ENCODE measurements at regions not wholly inside any gene's neighbourhood (a gene's known extent, or its start where the extent isn't known, plus 50 kb on each side); places are given as distances from the start of the nearest gene placed in this dataset.

- intact Hi-C loops (cut with micrococcal nuclease), result no loop called here
- no peak overlapping the region for H3K4me3 Mint-ChIP-seq
- H3K9me3 Mint-ChIP-seq, result no peaks in the 10 kb centered on the region
- no peaks in the 10 kb centered on the region for H3K36me3 Mint-ChIP-seq (ENCODE audit: low read depth)
- no peak overlapping the region for H3K27ac Mint-ChIP-seq
- no peaks in the 10 kb centered on the region for H3K27me3 Mint-ChIP-seq (ENCODE audit: insufficient read depth)
- H3K4me1 Mint-ChIP-seq (ENCODE audit: low read depth), result peaks cover 9% of the 10 kb centered on the region
- DNase-seq (ENCODE audit: low spot score), result no peak
These were observed 122.5 kb upstream of the HAAO start for GRCh38 chr2:42914860-42915259.

GRCh38 chr2:42914314-42914713 is 121.9 kb upstream of the HAAO start:
- intact Hi-C loops (cut with micrococcal nuclease), result no loop called here
- Mint-ChIP-seq H3K9me3 (no peaks in the 10 kb centered on the region), H3K36me3 (ENCODE audit: low read depth) (no peaks in the 10 kb centered on the region), H3K27ac (no peak overlapping the region), H3K27me3 (ENCODE audit: insufficient read depth) (no peaks in the 10 kb centered on the region), H3K4me3 (no peak overlapping the region), H3K4me1 (ENCODE audit: low read depth) (peaks cover 9% of the 10 kb centered on the region)
- no peak for DNase-seq (ENCODE audit: low spot score)

GRCh38 chr2:42913280-42913878 is 121.0 kb upstream of the HAAO start:
- DNase-seq (ENCODE audit: low spot score), result no peak
- H3K27ac Mint-ChIP-seq, result no peak overlapping the region
- H3K27me3 Mint-ChIP-seq (ENCODE audit: insufficient read depth), result no peaks in the 10 kb centered on the region
- no peak overlapping the region for H3K4me3 Mint-ChIP-seq
- intact Hi-C loops (cut with micrococcal nuclease), result no loop called here
- H3K36me3 Mint-ChIP-seq (ENCODE audit: low read depth), result no peaks in the 10 kb centered on the region
- peaks cover 9% of the 10 kb centered on the region for H3K4me1 Mint-ChIP-seq (ENCODE audit: low read depth)
- H3K9me3 Mint-ChIP-seq, result no peaks in the 10 kb centered on the region

GRCh38 chr2:42910645-42911405 is 118.4 kb upstream of the HAAO start:
- Mint-ChIP-seq H3K9me3 (no peaks in the 10 kb centered on the region), H3K4me1 (ENCODE audit: low read depth) (peaks cover 9% of the 10 kb centered on the region), H3K27ac (no peak overlapping the region), H3K27me3 (ENCODE audit: insufficient read depth) (peaks cover 6% of the 10 kb centered on the region), H3K36me3 (ENCODE audit: low read depth) (no peaks in the 10 kb centered on the region), H3K4me3 (no peak overlapping the region)
- intact Hi-C loops (cut with micrococcal nuclease), result no loop called here
- no peak for DNase-seq (ENCODE audit: low spot score)

GRCh38 chr2:42909966-42910365 is 117.6 kb upstream of the HAAO start:
- H3K4me1 Mint-ChIP-seq (ENCODE audit: low read depth), result peaks cover 9% of the 10 kb centered on the region
- intact Hi-C loops (cut with micrococcal nuclease), result no loop called here
- no peaks in the 10 kb centered on the region for H3K9me3 Mint-ChIP-seq
- H3K27ac Mint-ChIP-seq, result no peak overlapping the region
- DNase-seq (ENCODE audit: low spot score), result no peak
- H3K4me3 Mint-ChIP-seq, result no peak overlapping the region
- H3K36me3 Mint-ChIP-seq (ENCODE audit: low read depth), result no peaks in the 10 kb centered on the region
- peaks cover 6% of the 10 kb centered on the region for H3K27me3 Mint-ChIP-seq (ENCODE audit: insufficient read depth)

- Mint-ChIP-seq H3K27me3 (ENCODE audit: insufficient read depth) (peaks cover 6% of the 10 kb centered on the region), H3K4me1 (ENCODE audit: low read depth) (peaks cover 5% of the 10 kb centered on the region), H3K27ac (no peak overlapping the region), H3K9me3 (no peaks in the 10 kb centered on the region), H3K4me3 (no peak overlapping the region), H3K36me3 (ENCODE audit: low read depth) (no peaks in the 10 kb centered on the region)
- intact Hi-C loops (cut with micrococcal nuclease), result no loop called here
- no peak for DNase-seq (ENCODE audit: low spot score)
These were observed 116.3 kb upstream of the HAAO start for GRCh38 chr2:42908518-42909200.

GRCh38 chr2:42907835-42908234 is 115.5 kb upstream of the HAAO start:
- DNase-seq (ENCODE audit: low spot score), result no peak
- intact Hi-C loops (cut with micrococcal nuclease), result no loop called here
- H3K4me3 Mint-ChIP-seq, result no peak overlapping the region
- no peaks in the 10 kb centered on the region for H3K36me3 Mint-ChIP-seq (ENCODE audit: low read depth)
- H3K9me3 Mint-ChIP-seq, result no peaks in the 10 kb centered on the region
- no peak overlapping the region for H3K27ac Mint-ChIP-seq
- H3K4me1 Mint-ChIP-seq (ENCODE audit: low read depth), result no peaks in the 10 kb centered on the region
- peaks cover 6% of the 10 kb centered on the region for H3K27me3 Mint-ChIP-seq (ENCODE audit: insufficient read depth)

GRCh38 chr2:42906557-42907411 is 114.4 kb upstream of the HAAO start:
- Mint-ChIP-seq H3K27me3 (ENCODE audit: insufficient read depth) (peaks cover 6% of the 10 kb centered on the region), H3K4me3 (no peak overlapping the region), H3K4me1 (ENCODE audit: low read depth) (no peaks in the 10 kb centered on the region)

GRCh38 chr2:42906111-42906556 is 113.8 kb upstream of the HAAO start:
- Mint-ChIP-seq H3K27me3 (ENCODE audit: insufficient read depth) (peaks cover 6% of the 10 kb centered on the region), H3K36me3 (ENCODE audit: low read depth) (no peaks in the 10 kb centered on the region), H3K27ac (no peak overlapping the region), H3K4me1 (ENCODE audit: low read depth) (no peaks in the 10 kb centered on the region), H3K4me3 (no peak overlapping the region), H3K9me3 (no peaks in the 10 kb centered on the region)
- DNase-seq (ENCODE audit: low spot score), result no peak
- intact Hi-C loops (cut with micrococcal nuclease), result no loop called here

More at GRCh38 chr2:42906557-42907411, 114.4 kb upstream of the HAAO start:
- Mint-ChIP-seq H3K36me3 (ENCODE audit: low read depth) (no peaks in the 10 kb centered on the region), H3K27ac (no peak overlapping the region), H3K9me3 (no peaks in the 10 kb centered on the region)
- intact Hi-C loops (cut with micrococcal nuclease), result no loop called here
- no peak for DNase-seq (ENCODE audit: low spot score)

GRCh38 chr2:42905341-42906110 is 113.1 kb upstream of the HAAO start:
- intact Hi-C loops (cut with micrococcal nuclease), result no loop called here
- no peaks in the 10 kb centered on the region for H3K9me3 Mint-ChIP-seq
- H3K27me3 Mint-ChIP-seq (ENCODE audit: insufficient read depth), result peaks cover 6% of the 10 kb centered on the region
- H3K27ac Mint-ChIP-seq, result no peak overlapping the region
- no peak for DNase-seq (ENCODE audit: low spot score)
- H3K4me1 Mint-ChIP-seq (ENCODE audit: low read depth), result no peaks in the 10 kb centered on the region
- no peak overlapping the region for H3K4me3 Mint-ChIP-seq
- no peaks in the 10 kb centered on the region for H3K36me3 Mint-ChIP-seq (ENCODE audit: low read depth)

- DNase-seq (ENCODE audit: low spot score), result no peak
- Mint-ChIP-seq H3K27me3 (ENCODE audit: insufficient read depth) (peaks cover 6% of the 10 kb centered on the region), H3K4me1 (ENCODE audit: low read depth) (no peaks in the 10 kb centered on the region), H3K36me3 (ENCODE audit: low read depth) (no peaks in the 10 kb centered on the region), H3K4me3 (no peak overlapping the region), H3K27ac (no peak overlapping the region), H3K9me3 (no peaks in the 10 kb centered on the region)
- intact Hi-C loops (cut with micrococcal nuclease), result no loop called here
These were observed 112.1 kb upstream of the HAAO start for GRCh38 chr2:42904576-42904876.

- no peaks in the 10 kb centered on the region for H3K4me1 Mint-ChIP-seq (ENCODE audit: low read depth)
- peaks cover 6% of the 10 kb centered on the region for H3K27me3 Mint-ChIP-seq (ENCODE audit: insufficient read depth)
- H3K4me3 Mint-ChIP-seq, result no peak overlapping the region
- DNase-seq (ENCODE audit: low spot score), result no peak
- intact Hi-C loops (cut with micrococcal nuclease), result no loop called here
- no peak overlapping the region for H3K27ac Mint-ChIP-seq
- H3K36me3 Mint-ChIP-seq (ENCODE audit: low read depth), result no peaks in the 10 kb centered on the region
- H3K9me3 Mint-ChIP-seq, result no peaks in the 10 kb centered on the region
These were observed 111.6 kb upstream of the HAAO start for GRCh38 chr2:42903821-42904575.
